HG03442 (cell line): ENCODE measurements at regions not wholly inside any gene's neighbourhood (a gene's known extent, or its start where the extent isn't known, plus 50 kb on each side); places are given as distances from the start of the nearest gene placed in this dataset.

Source experiments
- ATAC-seq: cut with Tn5 transposase; IDR thresholded peaks from one replicate; pipeline ENCODE4 v1.9.1; 2021; ENCODE audit warnings: mild to moderate bottlenecking, moderate library complexity; ENCODE audit not compliant: unreplicated experiment

DNA sequence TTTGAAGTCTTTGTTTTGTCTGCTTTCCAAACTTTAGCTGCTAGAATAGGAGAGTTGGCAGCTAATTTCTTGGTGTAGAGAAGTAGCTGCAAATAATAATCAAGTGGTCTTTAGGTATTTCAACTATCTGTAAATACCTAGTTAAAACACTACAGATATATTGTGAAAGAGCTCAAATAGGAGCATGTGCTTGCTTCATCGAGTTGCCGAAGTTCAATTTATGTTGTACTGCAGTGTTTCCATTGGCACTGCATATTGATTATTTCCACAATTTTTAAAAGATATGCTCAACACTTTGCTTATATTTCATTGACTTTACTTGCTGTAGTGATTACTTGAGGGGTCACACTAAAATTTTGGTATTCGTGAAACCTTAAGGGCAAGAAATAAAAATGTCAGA is 131.6 kb upstream of the BMP4 start:
- no peak for ATAC-seq

- ATAC-seq: no peak
Measured at GRCh38 chr14:54090274-54090673, 133.6 kb upstream of the BMP4 start.

DNA sequence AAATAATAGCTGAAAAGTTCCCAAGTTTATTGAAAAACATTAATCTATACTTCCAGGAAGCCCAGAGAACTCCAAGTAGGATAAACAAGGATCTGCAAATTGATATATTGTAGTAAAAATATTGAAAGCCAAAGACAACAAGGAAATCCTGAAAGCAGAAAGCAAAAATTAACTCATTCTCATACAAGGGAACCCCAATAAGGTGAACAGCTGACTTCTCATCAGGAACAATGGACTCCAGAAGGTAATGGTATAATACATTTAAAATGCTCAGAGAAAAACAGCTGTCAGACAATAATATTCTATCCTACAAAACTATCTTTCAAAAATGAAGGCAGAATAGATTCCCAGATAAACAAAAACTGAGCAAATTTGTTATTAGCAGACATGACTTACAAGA is 138.1 kb upstream of the BMP4 start:
- ATAC-seq: no peak

DNA sequence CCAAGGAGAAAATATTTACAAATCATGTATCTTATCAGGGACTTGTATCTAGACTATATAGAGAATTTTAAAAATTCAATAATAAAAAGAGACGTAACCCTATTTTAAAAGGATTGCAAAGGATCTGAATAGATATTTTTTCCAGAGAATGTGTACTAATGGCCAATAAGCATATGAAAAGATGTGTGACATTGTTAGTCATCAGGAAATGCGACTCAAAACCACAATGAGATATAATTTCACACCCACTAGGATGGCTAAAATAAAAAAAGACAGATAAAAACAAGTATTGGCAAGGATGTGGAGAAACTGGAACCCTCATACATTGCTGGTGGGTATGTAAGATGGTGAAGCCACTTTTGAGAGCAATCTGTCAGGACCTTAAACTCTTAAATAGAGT is 141.9 kb upstream of the BMP4 start:
- no peak for ATAC-seq

GRCh38 chr14:54102051-54102456 is 145.4 kb upstream of the BMP4 start:
- no peak for ATAC-seq

DNA sequence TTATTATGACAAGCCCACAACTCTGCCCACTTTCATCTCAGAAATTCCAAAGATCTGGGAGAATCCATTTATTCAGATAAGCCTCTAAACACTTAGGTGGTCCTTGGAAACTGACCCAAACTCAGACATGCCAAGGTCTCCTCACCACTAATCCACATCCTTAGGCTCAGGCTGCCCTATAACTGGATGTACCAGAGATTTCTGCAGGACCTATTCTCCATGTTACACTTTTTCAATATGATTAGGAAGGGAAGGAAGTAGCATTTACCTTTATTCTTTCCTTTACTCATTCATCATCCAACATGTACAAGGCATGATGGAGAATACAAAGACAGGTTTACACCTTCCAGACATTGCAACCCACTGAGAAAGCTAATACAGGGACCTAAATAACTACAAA is 145.9 kb upstream of the BMP4 start:
- ATAC-seq: no peak

DNA sequence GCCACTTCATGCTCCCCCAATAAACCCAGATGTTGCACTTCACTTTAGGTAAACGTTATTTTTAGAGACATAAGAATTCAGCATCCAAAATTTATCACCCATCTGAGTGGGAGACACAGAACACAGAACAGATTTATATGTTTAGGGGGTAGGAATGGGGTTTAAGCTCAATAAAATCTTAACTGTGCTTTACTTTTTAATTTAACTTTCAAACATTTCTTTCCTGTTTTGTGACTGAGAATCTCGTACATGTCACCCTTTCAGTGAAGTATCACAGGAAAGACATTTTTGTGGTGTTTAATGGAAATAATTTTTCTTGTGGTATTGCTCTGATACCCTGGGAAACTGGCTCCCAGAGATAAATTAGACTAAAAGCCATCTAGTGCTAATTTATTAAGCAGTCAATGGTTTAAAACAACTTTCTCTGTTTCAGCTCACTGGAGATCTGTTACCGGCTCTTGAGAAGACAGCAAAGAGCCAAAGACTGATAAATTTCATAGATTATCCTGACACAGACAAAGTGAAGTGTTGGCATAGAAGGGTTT is 148.0 kb upstream of the BMP4 start:
- no peak for ATAC-seq

DNA sequence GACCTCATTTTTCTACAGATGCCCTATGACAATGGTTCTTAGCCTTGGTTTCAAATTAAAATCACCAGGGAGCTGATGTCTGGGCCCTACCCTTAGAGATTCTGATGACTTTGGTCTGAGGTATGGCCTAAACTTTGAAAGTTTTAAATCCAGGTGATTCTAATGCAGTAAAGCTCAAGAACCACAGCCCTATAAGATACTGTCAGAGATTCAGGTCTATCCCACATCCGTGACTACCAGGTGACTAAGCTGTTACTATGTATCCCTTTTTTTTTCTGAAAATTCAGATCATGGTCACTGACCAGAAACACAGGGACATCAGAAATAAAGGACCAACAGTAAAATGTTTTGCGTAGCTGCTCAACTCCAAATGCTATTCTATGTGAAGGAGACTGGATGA is 148.8 kb upstream of the BMP4 start:
- ATAC-seq: no peak

DNA sequence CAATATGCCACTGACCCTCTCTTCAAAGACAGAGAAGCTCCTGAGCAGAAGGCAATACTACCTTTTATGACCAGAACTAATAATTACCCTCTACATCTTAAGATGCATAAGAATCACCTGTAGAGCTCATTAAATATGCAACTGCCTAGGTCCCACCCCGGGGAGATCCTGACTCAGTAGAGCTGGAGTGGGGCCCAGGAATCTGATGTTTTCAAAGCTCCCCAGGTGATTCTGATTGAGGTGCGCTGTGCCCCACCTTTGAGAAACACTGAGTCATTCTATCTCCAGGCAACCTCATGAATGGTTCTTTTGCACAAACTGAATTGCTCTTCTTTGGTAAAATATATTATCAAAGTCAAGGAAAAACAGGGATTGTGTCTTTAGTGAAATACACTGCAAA is 149.3 kb upstream of the BMP4 start:
- ATAC-seq: no peak

- no peak for ATAC-seq
Measured at GRCh38 chr14:54106661-54107377, 150.2 kb upstream of the BMP4 start.

- ATAC-seq: no peak
Measured at GRCh38 chr14:54108481-54109471, 152.2 kb upstream of the BMP4 start.

- no peak for ATAC-seq
Measured at GRCh38 chr14:54109521-54110120, 153.0 kb upstream of the BMP4 start.

DNA sequence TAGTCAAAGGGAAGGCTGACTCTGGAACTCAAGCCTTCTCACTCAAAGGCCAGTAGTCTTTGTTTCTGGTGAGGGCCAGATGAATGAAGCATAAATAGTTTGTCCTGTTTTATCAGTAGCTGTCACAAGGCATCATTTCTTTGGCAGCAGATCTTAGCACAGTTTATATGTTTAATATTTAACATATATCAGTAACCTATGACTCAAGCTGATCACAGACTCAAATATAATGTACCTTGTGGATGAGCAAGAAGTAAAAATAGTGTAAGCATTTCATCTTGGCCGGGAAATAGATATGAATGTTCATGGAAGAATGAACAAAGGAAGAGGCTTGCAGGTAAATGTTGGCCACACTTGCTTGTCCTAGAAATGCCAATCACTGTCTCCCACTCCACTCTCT is 158.3 kb upstream of the BMP4 start:
- ATAC-seq: no peak

GRCh38 chr14:54116198-54116885 is 159.7 kb upstream of the BMP4 start:
- no peak for ATAC-seq

DNA sequence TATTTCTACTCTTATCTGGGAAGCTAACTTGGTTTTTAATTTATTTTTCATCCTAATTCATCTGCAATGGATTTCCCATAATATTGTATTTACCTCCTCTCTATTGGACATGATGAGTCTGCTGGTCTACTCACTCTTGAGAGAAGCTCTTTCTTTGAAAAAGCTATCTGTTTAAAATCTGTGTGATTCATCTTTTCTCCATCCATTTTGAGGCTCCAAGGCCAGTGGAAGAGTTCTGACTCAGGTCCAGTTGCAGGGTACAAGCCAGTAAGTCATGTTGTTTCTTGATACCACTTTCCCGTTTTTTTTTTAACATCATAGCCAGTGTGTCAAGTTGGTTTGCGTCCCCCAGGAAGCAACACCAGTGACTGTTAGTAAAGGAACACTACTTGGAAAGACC is 160.3 kb upstream of the BMP4 start:
- no peak for ATAC-seq

- ATAC-seq: no peak
Measured at GRCh38 chr14:54117396-54117795, 160.8 kb upstream of the BMP4 start.

DNA sequence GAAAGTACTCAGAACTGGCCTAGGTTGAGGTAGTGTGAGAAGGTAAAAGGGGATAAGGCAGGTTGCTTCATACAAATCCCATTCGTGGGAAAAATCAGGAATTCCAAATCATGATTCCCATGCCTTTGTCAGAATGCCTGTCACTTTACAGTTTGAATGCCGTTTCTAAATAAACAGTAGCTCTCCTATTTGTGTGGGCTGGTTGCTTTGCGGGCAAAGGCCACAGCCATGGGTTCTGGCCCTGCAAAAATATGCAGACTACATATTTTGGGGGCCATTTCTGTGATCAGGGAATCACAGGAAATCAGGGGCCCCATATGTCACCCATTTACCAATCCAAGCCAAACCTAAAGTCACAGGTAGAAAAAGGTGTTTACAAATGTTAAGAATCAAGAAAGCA is 161.3 kb upstream of the BMP4 start:
- no peak for ATAC-seq

GRCh38 chr14:54120260-54120659 is 163.6 kb upstream of the BMP4 start:
- no peak for ATAC-seq

DNA sequence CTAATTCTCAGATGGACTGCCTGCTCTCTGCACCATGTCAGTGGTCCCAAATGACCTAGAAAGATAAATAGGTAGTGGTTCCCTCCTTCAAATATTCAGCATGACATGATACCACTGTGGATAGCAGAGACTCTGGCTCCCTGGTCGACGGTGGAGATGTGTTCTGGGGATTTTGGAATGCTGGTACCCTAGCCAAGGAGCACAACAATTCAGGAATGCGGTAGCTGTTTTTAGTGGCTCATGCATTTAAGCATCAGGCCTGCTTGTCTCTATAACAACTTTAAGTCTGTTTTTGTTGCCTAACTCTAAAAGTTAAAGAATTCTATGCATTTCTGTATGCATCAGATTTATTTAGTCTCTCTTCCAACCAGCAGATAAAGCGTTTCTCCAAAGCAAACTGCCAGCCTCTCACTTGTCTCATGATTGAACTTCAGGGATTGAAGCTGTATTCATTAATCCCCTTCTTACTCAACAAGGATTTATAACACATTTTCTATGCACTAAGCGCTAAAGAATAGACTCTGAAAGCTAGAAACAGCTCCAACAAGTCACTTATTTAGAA is 164.9 kb upstream of the BMP4 start:
- ATAC-seq: no peak

- no peak for ATAC-seq
Measured at GRCh38 chr14:54123841-54124240, 167.2 kb upstream of the BMP4 start.

GRCh38 chr14:54125109-54125508 is 168.5 kb upstream of the BMP4 start:
- ATAC-seq: no peak
